Activated naive CD4-positive, alpha-beta T cell treated with anti-CD3 and anti-CD28 coated beads, Interleukin-2, amount 50 U/mL, for 24 hours (primary cell): ENCODE measurements at regions not wholly inside any gene's neighbourhood (a gene's known extent, or its start where the extent isn't known, plus 50 kb on each side); places are given as distances from the start of the nearest gene placed in this dataset.

Source experiments
- H3K27ac Mint-ChIP-seq: one replicate; pipeline ENCODE4 v1.8.0; 2021; ENCODE audit warnings: mild to moderate bottlenecking, mixed read lengths
- H3K27me3 Mint-ChIP-seq: one replicate; pipeline ENCODE4 v1.8.0; 2021; ENCODE audit warnings: mixed read lengths
- H3K36me3 Mint-ChIP-seq: one replicate; pipeline ENCODE4 v1.8.0; 2021; ENCODE audit warnings: mixed read lengths
- H3K4me1 Mint-ChIP-seq: one replicate; pipeline ENCODE4 v1.8.0; 2021; ENCODE audit warnings: mixed read lengths
- H3K4me3 Mint-ChIP-seq: one replicate; pipeline ENCODE4 v1.8.0; 2021; ENCODE audit warnings: mild to moderate bottlenecking, mixed read lengths
- H3K9me3 Mint-ChIP-seq: one replicate; pipeline ENCODE4 v1.8.0; 2021; ENCODE audit warnings: mixed read lengths

- Mint-ChIP-seq H3K27me3 (no peaks in the 10 kb centered on the region), H3K4me1 (peaks cover 19% of the 10 kb centered on the region), H3K27ac (no peak overlapping the region), H3K9me3 (no peaks in the 10 kb centered on the region), H3K4me3 (no peak overlapping the region), H3K36me3 (no peaks in the 10 kb centered on the region)
Observed at GRCh38 chr15:60119101-60119500, 115.0 kb downstream of the FOXB1 start.

GRCh38 chr15:60120100-60120499, 116.0 kb downstream of the FOXB1 start:
- Mint-ChIP-seq H3K4me3 (no peak overlapping the region), H3K27me3 (no peaks in the 10 kb centered on the region), H3K27ac (no peak overlapping the region), H3K9me3 (no peaks in the 10 kb centered on the region), H3K36me3 (no peaks in the 10 kb centered on the region), H3K4me1 (peaks cover 26% of the 10 kb centered on the region)

- Mint-ChIP-seq H3K36me3 (no peaks in the 10 kb centered on the region), H3K4me3 (no peak overlapping the region), H3K9me3 (no peaks in the 10 kb centered on the region), H3K27ac (no peak overlapping the region), H3K27me3 (no peaks in the 10 kb centered on the region), H3K4me1 (peaks cover 33% of the 10 kb centered on the region)
Observed at GRCh38 chr15:60121845-60122244, 117.7 kb downstream of the FOXB1 start.

DNA sequence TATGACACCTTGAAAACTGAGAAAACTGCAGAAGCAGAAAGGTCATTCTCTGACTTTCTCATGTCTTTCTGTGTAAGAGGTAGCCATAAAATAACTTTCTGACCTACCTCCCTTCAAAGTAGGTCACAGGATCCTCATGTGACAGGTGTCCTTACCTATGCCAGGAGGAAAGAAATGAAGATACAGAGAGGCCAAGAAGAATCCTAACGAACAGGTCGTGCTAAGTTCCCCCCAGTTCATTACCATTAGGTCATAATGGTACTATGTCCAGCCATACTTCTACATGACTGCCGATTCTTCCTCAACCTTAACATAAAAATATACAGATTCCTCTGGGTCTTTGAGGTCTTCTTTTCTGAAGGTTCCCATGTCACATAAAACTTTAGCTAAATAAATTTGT, 118.6 kb downstream of the FOXB1 start:
- Mint-ChIP-seq H3K4me3 (no peak overlapping the region), H3K27me3 (no peaks in the 10 kb centered on the region), H3K36me3 (no peaks in the 10 kb centered on the region), H3K27ac (no peak overlapping the region), H3K9me3 (no peaks in the 10 kb centered on the region), H3K4me1 (peaks cover 42% of the 10 kb centered on the region)

DNA sequence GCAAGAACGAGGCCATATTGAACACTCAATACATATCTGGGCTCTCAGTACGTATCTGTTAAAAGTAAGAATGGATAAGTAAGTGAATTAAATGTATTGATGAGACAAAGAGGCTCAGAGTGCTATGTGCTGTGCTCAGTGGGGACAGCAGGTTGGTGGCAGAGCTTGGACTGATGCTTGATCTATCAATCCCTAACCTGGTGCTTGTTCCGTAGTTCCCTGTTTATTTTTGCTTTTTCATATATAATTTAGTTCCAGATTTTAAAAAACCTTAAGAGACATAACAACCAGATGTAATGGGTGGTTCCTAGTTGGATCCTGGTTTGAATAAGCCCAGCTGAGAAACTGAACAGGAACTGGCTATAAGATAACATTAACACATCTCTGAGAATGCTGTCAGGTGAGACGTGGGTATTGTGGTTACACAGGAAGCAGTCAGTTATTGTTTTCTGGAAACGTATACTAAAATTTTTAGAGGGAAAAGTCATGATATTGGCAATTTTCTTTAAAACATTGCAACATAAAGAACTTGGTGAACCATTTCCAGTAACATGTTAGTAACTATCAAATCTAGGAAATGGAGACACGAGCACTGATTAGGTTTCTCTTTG, 120.5 kb downstream of the FOXB1 start:
- H3K9me3 Mint-ChIP-seq, result no peaks in the 10 kb centered on the region
- peaks cover 55% of the 10 kb centered on the region for H3K4me1 Mint-ChIP-seq
- H3K36me3 Mint-ChIP-seq, result no peaks in the 10 kb centered on the region
- H3K4me3 Mint-ChIP-seq, result no peak overlapping the region
- no peaks in the 10 kb centered on the region for H3K27me3 Mint-ChIP-seq
- no peak overlapping the region for H3K27ac Mint-ChIP-seq

DNA sequence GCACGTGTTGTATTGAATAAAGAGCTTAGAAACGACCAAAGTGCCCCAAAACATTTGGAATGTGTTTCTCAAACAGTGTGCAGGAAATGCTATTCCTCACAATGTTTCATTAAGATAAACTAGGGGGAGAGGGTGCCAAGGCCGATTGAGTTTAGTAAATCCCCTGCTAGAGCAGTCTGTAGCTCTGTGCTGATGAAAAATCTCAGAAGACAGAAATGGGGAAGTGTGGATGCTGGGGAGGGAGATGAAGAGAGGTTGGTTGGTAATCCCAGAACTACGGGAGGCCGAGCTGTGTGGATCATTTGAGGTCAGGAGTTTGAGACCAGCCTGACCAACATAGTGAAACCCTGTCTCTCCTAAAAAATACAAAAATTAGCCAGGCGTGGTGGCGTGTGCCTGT, 121.2 kb downstream of the FOXB1 start:
- no peak overlapping the region for H3K27ac Mint-ChIP-seq
- no peaks in the 10 kb centered on the region for H3K9me3 Mint-ChIP-seq
- no peaks in the 10 kb centered on the region for H3K36me3 Mint-ChIP-seq
- H3K4me3 Mint-ChIP-seq, result no peak overlapping the region
- H3K27me3 Mint-ChIP-seq, result no peaks in the 10 kb centered on the region
- peaks cover 49% of the 10 kb centered on the region for H3K4me1 Mint-ChIP-seq

DNA sequence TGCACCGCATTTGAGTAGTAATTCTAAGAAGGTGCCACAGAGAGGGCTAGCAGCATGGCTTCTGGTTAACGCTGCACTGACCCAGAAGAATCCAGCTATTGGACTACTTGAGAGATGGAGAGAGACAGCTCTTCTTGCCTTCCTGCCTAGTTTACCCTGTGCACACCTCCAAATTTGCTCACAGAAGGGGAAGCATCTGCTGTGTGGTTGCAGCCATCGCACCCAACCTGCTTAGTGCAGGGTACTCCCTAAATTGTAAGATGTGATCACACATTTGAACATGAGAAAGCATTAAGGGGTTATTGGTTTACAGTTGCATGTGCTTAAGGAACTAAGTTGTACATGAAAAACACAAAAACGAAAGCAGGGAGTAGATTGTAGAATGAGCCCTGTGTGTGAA, 122.1 kb downstream of the FOXB1 start:
- peak overlapping the region; percentile 16 for H3K4me3 Mint-ChIP-seq
- H3K27ac Mint-ChIP-seq, result no peak overlapping the region
- peaks cover 49% of the 10 kb centered on the region for H3K4me1 Mint-ChIP-seq
- H3K27me3 Mint-ChIP-seq, result no peaks in the 10 kb centered on the region
- H3K9me3 Mint-ChIP-seq, result no peaks in the 10 kb centered on the region
- no peaks in the 10 kb centered on the region for H3K36me3 Mint-ChIP-seq

DNA sequence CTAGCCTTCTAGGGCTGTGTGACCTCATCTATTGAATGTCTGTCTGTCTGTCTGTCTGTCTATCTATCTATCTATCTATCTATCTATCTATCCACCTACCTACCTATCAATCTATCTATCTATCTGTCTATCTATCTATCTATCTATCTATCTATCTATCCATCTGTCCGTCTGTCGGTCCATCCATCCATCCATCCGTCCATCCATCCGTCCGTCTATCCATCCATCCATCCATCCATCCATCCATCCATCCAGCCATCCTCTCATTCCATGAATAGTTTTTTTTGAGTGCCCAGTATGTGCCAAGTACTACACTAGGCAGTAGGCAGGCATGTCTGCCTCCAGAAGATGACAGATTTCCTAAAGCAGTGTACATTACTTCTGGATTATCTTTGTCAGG, 122.5 kb downstream of the FOXB1 start:
- Mint-ChIP-seq H3K27ac (no peak overlapping the region), H3K36me3 (no peaks in the 10 kb centered on the region), H3K4me3 (peak overlapping the region; percentile 85), H3K9me3 (no peaks in the 10 kb centered on the region), H3K27me3 (no peaks in the 10 kb centered on the region), H3K4me1 (peaks cover 49% of the 10 kb centered on the region)

DNA sequence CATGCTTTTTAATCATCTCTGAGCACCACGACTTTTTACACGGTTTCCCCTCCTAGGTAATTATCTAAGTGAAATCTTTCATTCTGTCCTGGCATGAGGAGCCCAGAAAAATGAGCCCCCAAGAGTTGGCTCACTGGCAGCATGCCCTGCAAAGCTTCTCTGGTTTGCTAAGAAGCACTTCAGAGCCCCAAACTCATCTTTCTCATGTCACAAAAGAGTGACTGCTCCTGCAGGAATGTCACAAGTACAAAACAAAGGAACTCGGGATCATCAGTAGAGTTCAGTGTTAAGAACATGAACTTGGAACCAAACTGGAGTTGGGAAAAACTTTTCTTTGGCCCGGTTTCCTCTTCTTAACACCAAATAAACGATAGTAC, 123.9 kb downstream of the FOXB1 start:
- H3K4me3 Mint-ChIP-seq, result peak overlapping the region; percentile 85
- H3K9me3 Mint-ChIP-seq, result no peaks in the 10 kb centered on the region
- H3K27me3 Mint-ChIP-seq, result no peaks in the 10 kb centered on the region
- peaks cover 49% of the 10 kb centered on the region for H3K4me1 Mint-ChIP-seq
- H3K36me3 Mint-ChIP-seq, result no peaks in the 10 kb centered on the region
- peak overlapping the region; percentile 73 for H3K27ac Mint-ChIP-seq

GRCh38 chr15:60128710-60129109, 124.6 kb downstream of the FOXB1 start:
- no peaks in the 10 kb centered on the region for H3K36me3 Mint-ChIP-seq
- H3K9me3 Mint-ChIP-seq, result no peaks in the 10 kb centered on the region
- peak overlapping the region; percentile 85 for H3K4me3 Mint-ChIP-seq
- peaks cover 49% of the 10 kb centered on the region for H3K4me1 Mint-ChIP-seq
- peak overlapping the region; percentile 55 for H3K27ac Mint-ChIP-seq
- H3K27me3 Mint-ChIP-seq, result no peaks in the 10 kb centered on the region

GRCh38 chr15:60130398-60130797, 126.3 kb downstream of the FOXB1 start:
- Mint-ChIP-seq H3K4me1 (peaks cover 34% of the 10 kb centered on the region), H3K4me3 (no peak overlapping the region), H3K36me3 (no peaks in the 10 kb centered on the region), H3K27me3 (no peaks in the 10 kb centered on the region), H3K9me3 (no peaks in the 10 kb centered on the region), H3K27ac (no peak overlapping the region)

GRCh38 chr15:60130821-60131220, 126.7 kb downstream of the FOXB1 start:
- H3K27me3 Mint-ChIP-seq, result no peaks in the 10 kb centered on the region
- no peak overlapping the region for H3K4me3 Mint-ChIP-seq
- no peak overlapping the region for H3K27ac Mint-ChIP-seq
- H3K9me3 Mint-ChIP-seq, result no peaks in the 10 kb centered on the region
- peaks cover 32% of the 10 kb centered on the region for H3K4me1 Mint-ChIP-seq
- H3K36me3 Mint-ChIP-seq, result no peaks in the 10 kb centered on the region

DNA sequence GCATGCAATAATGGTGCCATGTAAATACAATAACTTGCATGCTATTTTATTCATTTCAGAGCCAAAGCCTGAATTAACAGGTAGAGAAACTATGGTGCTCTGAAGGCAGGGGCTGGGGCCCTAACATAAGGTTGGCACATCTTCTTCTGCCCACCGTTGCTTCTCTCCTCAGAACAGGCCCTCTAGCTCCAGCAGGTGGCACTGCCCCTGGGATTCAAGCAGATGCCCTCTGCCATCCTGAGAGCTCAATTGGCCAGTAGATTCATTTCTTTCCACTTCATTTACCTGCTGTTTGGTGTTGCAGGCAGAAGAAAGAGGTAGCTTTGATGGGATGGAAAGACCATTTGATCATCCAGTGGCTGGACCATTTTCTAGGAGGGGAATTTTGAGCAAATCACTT, 130.5 kb downstream of the FOXB1 start:
- H3K4me3 Mint-ChIP-seq, result no peak overlapping the region

GRCh38 chr15:60135961-60136360, 131.8 kb downstream of the FOXB1 start:
- Mint-ChIP-seq H3K36me3 (no peaks in the 10 kb centered on the region), H3K4me1 (no peaks in the 10 kb centered on the region), H3K27ac (no peak overlapping the region), H3K9me3 (no peaks in the 10 kb centered on the region), H3K27me3 (peaks cover 5% of the 10 kb centered on the region), H3K4me3 (no peak overlapping the region)

More for the DNA sequence above, 130.5 kb downstream of the FOXB1 start:
- peaks cover 3% of the 10 kb centered on the region for H3K27me3 Mint-ChIP-seq
- H3K9me3 Mint-ChIP-seq, result no peaks in the 10 kb centered on the region
- no peaks in the 10 kb centered on the region for H3K36me3 Mint-ChIP-seq
- H3K27ac Mint-ChIP-seq, result no peak overlapping the region
- no peaks in the 10 kb centered on the region for H3K4me1 Mint-ChIP-seq

- Mint-ChIP-seq H3K9me3 (no peaks in the 10 kb centered on the region), H3K36me3 (no peaks in the 10 kb centered on the region), H3K27me3 (peaks cover 5% of the 10 kb centered on the region), H3K4me1 (no peaks in the 10 kb centered on the region), H3K27ac (no peak overlapping the region), H3K4me3 (no peak overlapping the region)
Observed at GRCh38 chr15:60137711-60138396, 133.7 kb downstream of the FOXB1 start.

GRCh38 chr15:60138397-60138968, 134.4 kb downstream of the FOXB1 start:
- Mint-ChIP-seq H3K4me1 (no peaks in the 10 kb centered on the region), H3K4me3 (no peak overlapping the region), H3K9me3 (no peaks in the 10 kb centered on the region), H3K27me3 (peaks cover 6% of the 10 kb centered on the region), H3K36me3 (no peaks in the 10 kb centered on the region), H3K27ac (no peak overlapping the region)
